HCT116 (cell line): ENCODE measurements at regions not wholly inside any gene's neighbourhood (a gene's known extent, or its start where the extent isn't known, plus 50 kb on each side); places are given as distances from the start of the nearest gene placed in this dataset.
"Not testable (repeated sequence)": the region's sequence is repeated elsewhere in the genome, so short reads cannot be mapped to it uniquely, and the experiment has no call there.

Experiments used
- ATF3 ChIP-seq: IDR thresholded peaks from 2 replicates; pipeline ENCODE4 v1.6.1; 2012
- CEBPB ChIP-seq: IDR thresholded peaks from 2 replicates; pipeline ENCODE4 v1.6.1; 2012; ENCODE audit warnings: low read depth
- EZH2 ChIP-seq: fragments of 200-600 bp; sonication (generic); IDR thresholded peaks from 2 replicates; pipeline ENCODE4 v1.6.1; 2017; ENCODE audit warnings: antibody characterized with exemption, mixed run types
- EZH2phosphoT487 ChIP-seq: fragments of 200-600 bp; IDR thresholded peaks from 2 replicates; pipeline ENCODE4 v1.6.1; 2018; ENCODE audit warnings: antibody characterized with exemption, borderline replicate concordance
- JUND ChIP-seq: IDR thresholded peaks from 2 replicates; pipeline ENCODE4 v1.6.1; 2012
- POLR2A ChIP-seq: IDR thresholded peaks from 2 replicates; pipeline ENCODE4 v1.7.0; 2011; ENCODE audit warnings: borderline replicate concordance; ENCODE audit not compliant: insufficient read depth, insufficient read length; ENCODE audit errors: extremely low read depth
- RAD21 ChIP-seq: IDR thresholded peaks from 2 replicates; pipeline ENCODE4 v1.6.1; 2012; ENCODE audit warnings: low read depth, mild to moderate bottlenecking
- SIN3A ChIP-seq: IDR thresholded peaks from 2 replicates; pipeline ENCODE4 v1.6.1; 2012; ENCODE audit warnings: low read depth
- YY1 ChIP-seq: IDR thresholded peaks from 2 replicates; pipeline ENCODE4 v1.6.1; 2011; ENCODE audit warnings: low read length, low read depth, moderate library complexity, mild to moderate bottlenecking; ENCODE audit not compliant: insufficient replicate concordance; ENCODE audit errors: extremely low read depth
- ZNF274 ChIP-seq: fragments of 200-500 bp; sonication (Bioruptor generic); IDR thresholded peaks from 2 replicates; pipeline ENCODE4 v1.6.1; 2014; ENCODE audit warnings: mild to moderate bottlenecking, low read depth, low read length, inconsistent platforms
- TF ChIP-seq, protein P1 (sequence below), 3 experiments: fragments of 200-600 bp in 1 of 3; sonication (generic) in 1 of 3; IDR thresholded peaks in 2 of 3; conservative IDR thresholded peaks in 1 of 3; 2 replicates each; pipeline ENCODE4 v1.5.1; 2012 to 2017; ENCODE audit warnings: low read depth in 2 of 3, low read length in 2 of 3, antibody characterized with exemption in 1 of 3, borderline replicate concordance in 1 of 3, control low read depth in 1 of 3, mild to moderate bottlenecking in 1 of 3, mixed read lengths in 1 of 3, mixed run types in 1 of 3, moderate library complexity in 1 of 3; ENCODE audit not compliant: insufficient read depth in 1 of 3
- TF ChIP-seq, protein P2 (sequence below): IDR thresholded peaks from 2 replicates; pipeline ENCODE4 v1.6.1; 2012; ENCODE audit warnings: low read depth

GRCh38 chr21:13846718-13847117 is 237.1 kb downstream of the POTED start:
- TF ChIP-seq, protein P1, sequence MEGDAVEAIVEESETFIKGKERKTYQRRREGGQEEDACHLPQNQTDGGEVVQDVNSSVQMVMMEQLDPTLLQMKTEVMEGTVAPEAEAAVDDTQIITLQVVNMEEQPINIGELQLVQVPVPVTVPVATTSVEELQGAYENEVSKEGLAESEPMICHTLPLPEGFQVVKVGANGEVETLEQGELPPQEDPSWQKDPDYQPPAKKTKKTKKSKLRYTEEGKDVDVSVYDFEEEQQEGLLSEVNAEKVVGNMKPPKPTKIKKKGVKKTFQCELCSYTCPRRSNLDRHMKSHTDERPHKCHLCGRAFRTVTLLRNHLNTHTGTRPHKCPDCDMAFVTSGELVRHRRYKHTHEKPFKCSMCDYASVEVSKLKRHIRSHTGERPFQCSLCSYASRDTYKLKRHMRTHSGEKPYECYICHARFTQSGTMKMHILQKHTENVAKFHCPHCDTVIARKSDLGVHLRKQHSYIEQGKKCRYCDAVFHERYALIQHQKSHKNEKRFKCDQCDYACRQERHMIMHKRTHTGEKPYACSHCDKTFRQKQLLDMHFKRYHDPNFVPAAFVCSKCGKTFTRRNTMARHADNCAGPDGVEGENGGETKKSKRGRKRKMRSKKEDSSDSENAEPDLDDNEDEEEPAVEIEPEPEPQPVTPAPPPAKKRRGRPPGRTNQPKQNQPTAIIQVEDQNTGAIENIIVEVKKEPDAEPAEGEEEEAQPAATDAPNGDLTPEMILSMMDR (IDR thresholded peaks at IDR 0.05 in 2 of 3, conservative IDR thresholded peaks at IDR 0.05 in 1 of 3; ENCODE audit: borderline replicate concordance in 1 of 3, insufficient read depth in 1 of 3, low read depth in 2 of 3, low read length in 2 of 3) = not testable (repeated sequence)
- not testable (repeated sequence) for TF ChIP-seq POLR2A, ATF3, CEBPB, YY1, JUND, EZH2phosphoT487, RAD21, SIN3A, EZH2, ZNF274
- TF ChIP-seq, protein P2, sequence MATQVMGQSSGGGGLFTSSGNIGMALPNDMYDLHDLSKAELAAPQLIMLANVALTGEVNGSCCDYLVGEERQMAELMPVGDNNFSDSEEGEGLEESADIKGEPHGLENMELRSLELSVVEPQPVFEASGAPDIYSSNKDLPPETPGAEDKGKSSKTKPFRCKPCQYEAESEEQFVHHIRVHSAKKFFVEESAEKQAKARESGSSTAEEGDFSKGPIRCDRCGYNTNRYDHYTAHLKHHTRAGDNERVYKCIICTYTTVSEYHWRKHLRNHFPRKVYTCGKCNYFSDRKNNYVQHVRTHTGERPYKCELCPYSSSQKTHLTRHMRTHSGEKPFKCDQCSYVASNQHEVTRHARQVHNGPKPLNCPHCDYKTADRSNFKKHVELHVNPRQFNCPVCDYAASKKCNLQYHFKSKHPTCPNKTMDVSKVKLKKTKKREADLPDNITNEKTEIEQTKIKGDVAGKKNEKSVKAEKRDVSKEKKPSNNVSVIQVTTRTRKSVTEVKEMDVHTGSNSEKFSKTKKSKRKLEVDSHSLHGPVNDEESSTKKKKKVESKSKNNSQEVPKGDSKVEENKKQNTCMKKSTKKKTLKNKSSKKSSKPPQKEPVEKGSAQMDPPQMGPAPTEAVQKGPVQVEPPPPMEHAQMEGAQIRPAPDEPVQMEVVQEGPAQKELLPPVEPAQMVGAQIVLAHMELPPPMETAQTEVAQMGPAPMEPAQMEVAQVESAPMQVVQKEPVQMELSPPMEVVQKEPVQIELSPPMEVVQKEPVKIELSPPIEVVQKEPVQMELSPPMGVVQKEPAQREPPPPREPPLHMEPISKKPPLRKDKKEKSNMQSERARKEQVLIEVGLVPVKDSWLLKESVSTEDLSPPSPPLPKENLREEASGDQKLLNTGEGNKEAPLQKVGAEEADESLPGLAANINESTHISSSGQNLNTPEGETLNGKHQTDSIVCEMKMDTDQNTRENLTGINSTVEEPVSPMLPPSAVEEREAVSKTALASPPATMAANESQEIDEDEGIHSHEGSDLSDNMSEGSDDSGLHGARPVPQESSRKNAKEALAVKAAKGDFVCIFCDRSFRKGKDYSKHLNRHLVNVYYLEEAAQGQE = not testable (repeated sequence)
